ENCODE measurements at regions not wholly inside any gene's neighbourhood (a gene's known extent, or its start where the extent isn't known, plus 50 kb on each side); places are given as distances from the start of the nearest gene placed in this dataset.
"Not testable (repeated sequence)": the region's sequence is repeated elsewhere in the genome, so short reads cannot be mapped to it uniquely, and the experiment has no call there.

- peaks cover 6% of the 10 kb centered on the region for H3K4me1 ChIP-seq
- peak; percentile 91 to 94 for ATAC-seq
- peak overlapping the region; percentile 18 for H3K27ac ChIP-seq
- H3K9me3 ChIP-seq, result peaks cover 6% of the 10 kb centered on the region
- DNase-seq, result no peak
- TF ChIP-seq CTCF (IDR thresholded peaks at IDR 0.05), result no peak
- intact Hi-C loops (cut with DNase I), result no loop called here
- H3K27me3 ChIP-seq (ENCODE audit: low read depth), result no peaks in the 10 kb centered on the region
- no peak overlapping the region for H3K4me3 ChIP-seq
- no peaks in the 10 kb centered on the region for H3K36me3 ChIP-seq
Observed at GRCh38 chr11:109668973-109669634, 247.1 kb downstream of the C11orf87 start.

- Histone ChIP-seq H3K4me1 (no peaks in the 10 kb centered on the region), H3K9me3 (no peaks in the 10 kb centered on the region), H3K4me3 (no peak overlapping the region), H3K27me3 (ENCODE audit: low read depth) (no peaks in the 10 kb centered on the region), H3K27ac (no peak overlapping the region), H3K36me3 (no peaks in the 10 kb centered on the region)
- no peak for TF ChIP-seq CTCF (IDR thresholded peaks at IDR 0.05)
- DNase-seq (no peak), ATAC-seq (no peak)
- intact Hi-C loops (cut with DNase I), result no loop called here
Observed at GRCh38 chr11:109677231-109677630, 255.2 kb downstream of the C11orf87 start.

- intact Hi-C loops (cut with DNase I), result no loop called here
- ATAC-seq, result no peak
- H3K36me3 ChIP-seq, result no peaks in the 10 kb centered on the region
- H3K27ac ChIP-seq, result no peak overlapping the region
- no peaks in the 10 kb centered on the region for H3K9me3 ChIP-seq
- no peak overlapping the region for H3K4me3 ChIP-seq
- TF ChIP-seq CTCF (IDR thresholded peaks at IDR 0.05), result no peak
- H3K4me1 ChIP-seq, result no peaks in the 10 kb centered on the region
- no peaks in the 10 kb centered on the region for H3K27me3 ChIP-seq (ENCODE audit: low read depth)
- DNase-seq, result no peak
Observed at GRCh38 chr11:109677876-109678275, 255.9 kb downstream of the C11orf87 start.

DNA sequence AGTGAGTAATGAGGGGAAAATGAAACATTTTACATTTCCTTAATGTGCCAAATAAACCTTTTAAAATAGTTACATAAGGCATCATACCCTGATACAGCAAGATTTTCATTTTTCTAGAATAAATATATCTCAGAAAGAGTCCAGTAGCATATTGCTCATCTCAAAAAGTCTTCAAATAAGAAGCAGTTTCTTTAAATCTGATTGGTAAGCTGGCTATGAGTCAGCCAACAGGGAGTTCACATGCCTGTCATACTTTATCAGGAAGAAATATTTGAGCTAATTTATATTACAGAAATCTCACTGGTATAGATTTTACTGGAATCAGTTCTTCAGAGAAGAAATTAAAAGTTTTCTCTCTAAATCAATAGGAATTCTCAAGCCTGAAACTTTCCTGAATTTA, 258.1 kb downstream of the C11orf87 start:
- Histone ChIP-seq H3K27ac (no peak overlapping the region), H3K4me1 (no peaks in the 10 kb centered on the region), H3K9me3 (no peaks in the 10 kb centered on the region), H3K4me3 (no peak overlapping the region), H3K27me3 (ENCODE audit: low read depth) (no peaks in the 10 kb centered on the region), H3K36me3 (no peaks in the 10 kb centered on the region)
- ATAC-seq (no peak), DNase-seq (no peak)
- TF ChIP-seq CTCF (IDR thresholded peaks at IDR 0.05), result no peak
- intact Hi-C loops (cut with DNase I), result no loop called here

DNA sequence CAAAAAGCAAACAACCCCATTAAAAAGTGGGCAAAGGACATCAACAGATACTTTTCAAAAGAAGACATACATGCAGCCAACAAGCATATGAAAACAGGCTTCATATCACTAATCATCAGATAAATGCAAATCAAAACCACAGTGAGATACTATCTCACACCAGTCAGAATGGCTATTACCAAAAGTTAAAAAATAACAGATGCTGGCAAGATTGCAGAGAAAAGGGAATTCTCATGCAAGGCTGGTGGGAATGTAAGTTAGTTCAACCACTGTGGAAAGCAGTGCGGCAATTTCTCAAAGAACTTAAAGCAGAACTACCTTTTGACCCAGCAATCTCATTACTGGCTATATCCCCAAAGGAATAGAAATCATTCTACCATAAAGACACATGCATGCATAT, 260.8 kb downstream of the C11orf87 start:
- ATAC-seq; H3K4me3 ChIP-seq; DNase-seq; H3K4me1 ChIP-seq; intact Hi-C loops (cut with DNase I); H3K27ac ChIP-seq; H3K27me3 ChIP-seq (ENCODE audit: low read depth); H3K9me3 ChIP-seq; H3K36me3 ChIP-seq: not testable (repeated sequence)

DNA sequence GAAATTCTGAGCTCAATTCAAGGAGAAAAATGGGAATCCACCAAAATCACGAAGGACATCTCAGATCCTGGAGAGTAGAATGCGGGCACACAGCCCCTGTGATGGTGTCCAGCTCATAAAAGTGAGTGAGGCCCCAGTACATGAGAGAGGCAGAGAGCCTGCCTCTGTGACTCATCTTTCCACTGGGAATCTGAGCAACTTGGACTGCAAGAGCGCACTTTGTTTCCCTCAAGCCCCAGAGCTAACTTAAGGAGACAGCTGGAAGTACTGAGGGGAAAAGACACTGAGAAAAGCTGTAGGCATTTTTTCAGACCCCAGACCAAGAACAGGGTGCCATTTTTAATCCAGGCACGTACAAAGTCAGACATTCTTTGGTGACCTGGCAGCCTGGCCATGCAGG, 273.7 kb downstream of the C11orf87 start:
- Histone ChIP-seq H3K36me3 (no peaks in the 10 kb centered on the region), H3K27ac (no peak overlapping the region), H3K4me3 (no peak overlapping the region), H3K9me3 (peaks cover 16% of the 10 kb centered on the region), H3K4me1 (no peaks in the 10 kb centered on the region), H3K27me3 (ENCODE audit: low read depth) (no peaks in the 10 kb centered on the region)
- no peak for TF ChIP-seq CTCF (IDR thresholded peaks at IDR 0.05)
- DNase-seq (no peak), ATAC-seq (no peak)
- intact Hi-C loops (cut with DNase I), result no loop called here
